Upper lobe of left lung (tissue), 6 donors: ENCODE measurements at regions not wholly inside any gene's neighbourhood (a gene's known extent, or its start where the extent isn't known, plus 50 kb on each side); places are given as distances from the start of the nearest gene placed in this dataset.

Source experiments
- ATAC-seq, 2 donors: fragments of 200-7000 bp; cut with Tn5 transposase; one replicate each; pipeline ENCODE4 v1.9.1; 2022; ENCODE audit warnings: mild to moderate bottlenecking in 2 of 2, moderate library complexity in 2 of 2; ENCODE audit not compliant: low FRiP score in 2 of 2
- DNase-seq, 2 donors: peaks; one replicate each; pipeline ENCODE4 v3.0.0-alpha.2; 2019 to 2020
- H3K27ac ChIP-seq, 4 donors: fragments of 200-600 bp; sonication (generic); one replicate each; pipeline ENCODE4 v1.5.1; 2016 to 2019
- H3K27me3 ChIP-seq, 4 donors: fragments of 200-600 bp; sonication (generic); one replicate each; pipeline ENCODE4 v1.5.1; 2017 to 2019
- H3K36me3 ChIP-seq, 4 donors: fragments of 200-600 bp; sonication (generic); one replicate each; pipeline ENCODE4 v1.5.1; 2016 to 2019
- H3K4me1 ChIP-seq, 4 donors: fragments of 200-600 bp; sonication (generic); one replicate each; pipeline ENCODE4 v1.5.1; 2018 to 2019
- H3K4me3 ChIP-seq, 4 donors: fragments of 200-600 bp; sonication (generic); one replicate each; pipeline ENCODE4 v1.5.1; 2017 to 2019; ENCODE audit warnings: mild to moderate bottlenecking in 2 of 4, moderate library complexity in 1 of 4
- H3K9me3 ChIP-seq, 4 donors: fragments of 200-600 bp; sonication (generic); one replicate each; pipeline ENCODE4 v1.5.1; 2018 to 2019
- EP300 ChIP-seq, 4 donors: sonication (generic); formaldehyde crosslinking; IDR thresholded peaks; one replicate each; pipeline ENCODE4 v1.5.1; 2017; ENCODE audit warnings: antibody characterized with exemption in 4 of 4, control low read depth in 2 of 4
- POLR2A ChIP-seq, 4 donors: fragments of 450-650 bp; IDR thresholded peaks; one replicate each; pipeline ENCODE4 v1.5.1; 2016 to 2017; ENCODE audit warnings: antibody characterized with exemption in 4 of 4, mild to moderate bottlenecking in 2 of 4
- POLR2AphosphoS5 ChIP-seq, 2 donors: sonication (generic); formaldehyde crosslinking; IDR thresholded peaks; one replicate each; pipeline ENCODE4 v1.5.1; 2017; ENCODE audit warnings: antibody characterized with exemption in 2 of 2
- WGBS, 2 donors: methylation state at CpG; one replicate each; pipeline ENCODE4 v1.1.5; 2017 to 2018; 5-methylcytosine and 5-hydroxymethylcytosine counted together
- TF ChIP-seq, protein P1 (sequence below), 6 experiments: fragments of 450-650 bp in 4 of 6; fragments of 200-600 bp in 2 of 6; sonication (generic) in 2 of 6; IDR thresholded peaks; one replicate each; pipeline ENCODE4 v1.5.1; 2016 to 2019; ENCODE audit warnings: antibody characterized with exemption in 6 of 6
- donor health status: DM: no; HTN: no; CAD: no; lungs with moderate emphysema.
- donor health status: DM: no; HTN: yes; CAD: no; lungs with severe emphysema.

DNA sequence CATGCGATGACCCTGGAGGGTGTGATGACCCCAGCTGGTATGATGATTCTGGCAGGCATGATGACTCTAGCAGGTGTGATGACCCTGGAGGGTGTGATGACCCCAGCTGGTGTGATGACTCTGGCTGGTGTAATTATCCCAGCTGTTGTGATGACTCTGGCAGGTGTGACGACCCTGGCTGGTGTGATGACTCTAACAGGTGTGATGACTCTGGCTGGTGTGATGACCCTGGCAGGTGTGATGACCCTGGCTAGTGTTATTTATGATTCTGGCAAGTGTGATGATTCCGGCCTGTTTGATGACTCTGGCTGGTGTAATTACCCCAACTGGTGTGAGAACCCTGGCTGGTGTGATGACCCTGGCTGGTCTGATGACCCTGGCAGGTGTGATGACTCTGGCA lies 427.2 kb downstream of the QKI start:
- Histone ChIP-seq H3K4me3 (no peak overlapping the region), H3K4me1 (peaks cover 0 to 4% (median 0%) of the 10 kb centered on the region in 4 donors), H3K27me3 (no peaks in the 10 kb centered on the region), H3K27ac (no peak overlapping the region), H3K36me3 (no peaks in the 10 kb centered on the region), H3K9me3 (no peaks in the 10 kb centered on the region)
- 89% methylated on average over 3 of the region's 3 CpGs; no CpG with 5 or more reads in 1 of the 2 donors for WGBS, 2 donors
- TF ChIP-seq POLR2A (IDR thresholded peaks at IDR 0.05) (no peak), POLR2AphosphoS5 (IDR thresholded peaks at IDR 0.05) (no peak), EP300 (IDR thresholded peaks at IDR 0.05) (no peak)
- TF ChIP-seq, protein P1, sequence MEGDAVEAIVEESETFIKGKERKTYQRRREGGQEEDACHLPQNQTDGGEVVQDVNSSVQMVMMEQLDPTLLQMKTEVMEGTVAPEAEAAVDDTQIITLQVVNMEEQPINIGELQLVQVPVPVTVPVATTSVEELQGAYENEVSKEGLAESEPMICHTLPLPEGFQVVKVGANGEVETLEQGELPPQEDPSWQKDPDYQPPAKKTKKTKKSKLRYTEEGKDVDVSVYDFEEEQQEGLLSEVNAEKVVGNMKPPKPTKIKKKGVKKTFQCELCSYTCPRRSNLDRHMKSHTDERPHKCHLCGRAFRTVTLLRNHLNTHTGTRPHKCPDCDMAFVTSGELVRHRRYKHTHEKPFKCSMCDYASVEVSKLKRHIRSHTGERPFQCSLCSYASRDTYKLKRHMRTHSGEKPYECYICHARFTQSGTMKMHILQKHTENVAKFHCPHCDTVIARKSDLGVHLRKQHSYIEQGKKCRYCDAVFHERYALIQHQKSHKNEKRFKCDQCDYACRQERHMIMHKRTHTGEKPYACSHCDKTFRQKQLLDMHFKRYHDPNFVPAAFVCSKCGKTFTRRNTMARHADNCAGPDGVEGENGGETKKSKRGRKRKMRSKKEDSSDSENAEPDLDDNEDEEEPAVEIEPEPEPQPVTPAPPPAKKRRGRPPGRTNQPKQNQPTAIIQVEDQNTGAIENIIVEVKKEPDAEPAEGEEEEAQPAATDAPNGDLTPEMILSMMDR (IDR thresholded peaks at IDR 0.05) = no peak
- no peak for DNase-seq
- no peak for ATAC-seq

DNA sequence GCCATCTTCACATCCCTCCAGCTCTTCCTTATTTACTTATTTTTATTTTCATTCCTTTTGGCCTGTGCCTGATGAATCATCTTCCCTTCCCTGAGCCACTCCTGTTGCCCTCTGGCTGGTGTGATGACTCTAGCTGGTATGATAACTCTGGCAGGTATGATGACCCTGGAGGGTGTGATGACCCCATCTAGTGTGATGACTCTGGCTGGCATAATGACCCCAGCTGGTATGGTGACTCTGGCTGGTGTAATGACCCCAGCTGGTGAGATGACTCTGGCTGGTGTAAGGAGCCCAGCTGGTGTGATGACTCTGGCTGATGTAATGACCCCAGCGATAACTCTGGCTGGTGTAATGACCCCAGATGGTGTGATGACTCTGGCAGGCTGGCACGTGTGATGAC lies 426.8 kb downstream of the QKI start:
- Histone ChIP-seq H3K4me1 (peaks cover 0 to 4% (median 0%) of the 10 kb centered on the region in 4 donors), H3K27ac (no peak overlapping the region), H3K4me3 (no peak overlapping the region), H3K27me3 (no peaks in the 10 kb centered on the region), H3K9me3 (no peaks in the 10 kb centered on the region), H3K36me3 (no peaks in the 10 kb centered on the region)
- ATAC-seq (no peak), DNase-seq (no peak)
- TF ChIP-seq POLR2AphosphoS5 (IDR thresholded peaks at IDR 0.05) (no peak), EP300 (IDR thresholded peaks at IDR 0.05) (no peak), POLR2A (IDR thresholded peaks at IDR 0.05) (no peak)
- TF ChIP-seq, protein P1 (IDR thresholded peaks at IDR 0.05) = no peak
- WGBS, 2 donors = 60 to 72% methylated on average over 1 to 2 of the region's 2 CpGs

DNA sequence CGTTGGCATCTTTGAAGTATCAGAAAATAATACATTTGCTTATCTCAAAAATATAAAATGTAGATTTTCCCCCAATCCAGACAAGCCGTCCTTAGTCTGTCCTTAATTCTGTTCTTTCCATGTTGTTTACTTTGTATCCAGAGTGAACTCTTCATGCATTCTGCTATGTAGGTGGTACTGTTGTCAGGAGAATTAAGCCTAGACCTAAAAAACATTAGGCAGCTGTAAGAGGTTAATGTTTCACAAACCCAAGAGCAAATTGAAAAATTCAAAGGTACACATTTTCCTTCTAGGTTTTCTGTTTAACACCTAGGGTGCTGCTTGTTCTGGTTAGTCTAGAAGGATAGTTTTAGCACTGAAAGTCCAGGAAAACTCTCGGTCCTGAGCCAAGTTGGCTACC lies 426.4 kb downstream of the QKI start:
- ATAC-seq (no peak), DNase-seq (no peak)
- Histone ChIP-seq H3K9me3 (no peaks in the 10 kb centered on the region), H3K4me3 (no peak overlapping the region), H3K4me1 (peaks cover 0 to 4% (median 0%) of the 10 kb centered on the region in 4 donors), H3K36me3 (no peaks in the 10 kb centered on the region), H3K27ac (no peak overlapping the region), H3K27me3 (no peaks in the 10 kb centered on the region)
- TF ChIP-seq POLR2AphosphoS5 (IDR thresholded peaks at IDR 0.05) = no peak
- WGBS, 2 donors = 68 to 78% methylated on average over 3 of the region's 3 CpGs

DNA sequence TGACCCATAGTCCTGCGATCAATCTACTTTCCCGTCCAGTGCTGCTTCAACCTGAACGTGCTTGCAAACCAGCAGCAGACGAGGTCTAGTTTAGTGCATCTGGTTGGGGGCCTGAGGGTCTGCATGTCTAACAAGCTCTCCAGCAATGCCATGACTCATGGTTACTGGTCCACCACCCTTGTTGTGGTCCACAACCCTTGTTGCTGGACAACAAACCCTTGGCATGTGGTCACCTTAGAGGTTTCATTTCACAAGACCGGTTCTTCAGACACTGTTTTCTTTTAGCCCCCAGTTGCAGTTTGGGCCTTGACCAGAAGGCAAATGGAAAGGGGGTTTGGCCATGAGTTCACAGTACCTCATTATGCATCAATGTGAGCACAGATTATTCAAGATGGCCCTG lies 424.8 kb downstream of the QKI start:
- TF ChIP-seq EP300 (IDR thresholded peaks at IDR 0.05) (no peak), POLR2A (IDR thresholded peaks at IDR 0.05) (no peak), POLR2AphosphoS5 (IDR thresholded peaks at IDR 0.05) (no peak)
- TF ChIP-seq, protein P1 (IDR thresholded peaks at IDR 0.05) = no peak
- H3K27ac ChIP-seq = no peak overlapping the region
- no peak for ATAC-seq
- H3K36me3 ChIP-seq = no peaks in the 10 kb centered on the region
- DNase-seq = no peak
- no peak overlapping the region for H3K4me3 ChIP-seq
- 91 to 92% methylated on average over 5 of the region's 5 CpGs for WGBS, 2 donors
- peaks cover 0 to 4% (median 0%) of the 10 kb centered on the region in 4 donors for H3K4me1 ChIP-seq
- no peaks in the 10 kb centered on the region for H3K27me3 ChIP-seq
- H3K9me3 ChIP-seq = no peaks in the 10 kb centered on the region

DNA sequence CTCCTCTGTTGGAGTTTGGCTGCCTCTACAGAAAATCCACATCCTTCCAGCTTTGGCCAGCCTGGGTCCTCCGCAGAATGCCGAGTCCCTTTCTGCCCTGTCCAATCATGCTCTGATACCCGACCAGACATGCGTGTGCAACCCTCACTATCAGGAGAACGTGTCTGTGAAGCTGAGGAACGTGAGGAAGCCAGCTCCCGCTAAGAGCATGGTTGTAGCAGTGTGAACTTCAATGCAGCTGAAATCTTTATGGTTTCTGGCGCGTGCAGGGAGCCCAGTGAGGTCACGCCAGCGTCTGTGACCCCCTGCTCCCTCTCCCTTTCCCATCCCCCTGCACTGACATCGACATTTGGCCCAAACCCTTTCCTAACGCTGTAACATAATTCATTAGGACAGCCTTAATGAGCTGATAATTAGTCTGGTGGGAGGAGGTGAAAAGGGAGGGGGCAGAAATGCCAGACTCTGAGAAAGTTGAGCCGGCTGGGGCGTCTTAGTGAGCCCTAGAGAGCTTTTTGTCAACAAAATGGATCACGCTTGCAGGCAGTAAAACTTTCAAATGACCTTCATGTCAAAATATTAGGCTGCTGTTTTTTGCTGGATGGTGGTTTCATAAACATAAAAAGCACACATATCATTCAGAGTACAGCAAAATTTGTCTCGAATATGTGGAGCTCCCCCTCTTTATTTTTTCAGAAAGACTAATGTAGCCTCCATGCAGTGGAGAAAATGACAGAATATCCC lies 423.3 kb downstream of the QKI start:
- peak overlapping the region in 1 of 4 donors; percentile 19 for H3K4me3 ChIP-seq
- no peak for DNase-seq

More for the DNA sequence above, 423.3 kb downstream of the QKI start:
- Histone ChIP-seq H3K27me3 (no peaks in the 10 kb centered on the region), H3K9me3 (no peaks in the 10 kb centered on the region), H3K36me3 (no peaks in the 10 kb centered on the region), H3K4me1 (peaks cover 0 to 4% (median 0%) of the 10 kb centered on the region in 4 donors), H3K27ac (no peak overlapping the region)
- 39 to 43% methylated on average over 15 to 17 of the region's 17 CpGs for WGBS, 2 donors
- peak in 1 of 2 donors; percentile 30 for ATAC-seq
- TF ChIP-seq POLR2AphosphoS5 (IDR thresholded peaks at IDR 0.05) (no peak), POLR2A (IDR thresholded peaks at IDR 0.05) (no peak), EP300 (IDR thresholded peaks at IDR 0.05) (no peak)
- TF ChIP-seq, protein P1 (IDR thresholded peaks at IDR 0.05) = no peak
